ENCODE measurements at regions not wholly inside any gene's neighbourhood (a gene's known extent, or its start where the extent isn't known, plus 50 kb on each side); places are given as distances from the start of the nearest gene placed in this dataset.
"Not testable (repeated sequence)": the region's sequence is repeated elsewhere in the genome, so short reads cannot be mapped to it uniquely, and the experiment has no call there.

DNA sequence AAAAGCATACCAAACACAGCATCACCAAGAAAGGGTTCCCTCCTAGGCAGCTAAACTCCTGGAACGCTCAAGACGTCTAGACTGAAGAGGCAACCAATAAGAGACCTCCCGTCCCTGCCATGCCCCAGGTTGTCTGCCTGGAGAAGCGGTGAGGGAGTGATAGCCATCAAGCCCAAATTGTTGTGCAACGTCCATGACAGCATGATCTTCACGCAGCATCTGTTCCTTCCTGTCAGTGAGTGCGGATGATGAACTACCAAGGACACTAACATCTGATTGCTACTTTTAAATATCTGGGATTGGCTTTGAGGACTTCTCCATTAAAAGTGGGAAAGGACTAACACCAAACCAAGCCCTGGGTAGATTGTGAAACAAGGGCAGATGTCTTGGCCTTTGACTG is 149.7 kb downstream of the TXNL1 start:
- no peak for DNase-seq (ENCODE audit: low spot score)

DNA sequence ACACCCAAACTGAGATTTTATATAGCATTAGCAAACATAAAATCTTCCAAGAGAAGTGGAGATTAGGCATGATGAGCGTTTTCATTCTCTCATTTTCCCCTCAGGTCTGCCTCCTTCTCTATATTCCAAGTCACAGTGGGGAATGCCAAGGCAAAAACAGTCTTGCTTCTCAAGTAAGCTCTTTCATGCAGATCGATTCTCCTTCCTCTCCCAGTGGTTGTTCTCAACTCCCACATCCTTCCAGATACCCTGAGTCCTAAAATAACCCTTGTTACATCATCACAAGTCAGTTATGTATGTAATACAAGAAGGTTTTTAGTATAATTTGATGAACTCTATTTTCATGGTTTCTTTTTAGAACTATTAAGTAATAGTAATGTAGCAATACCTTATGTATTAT is 150.6 kb downstream of the TXNL1 start:
- DNase-seq (ENCODE audit: low spot score), result no peak

DNA sequence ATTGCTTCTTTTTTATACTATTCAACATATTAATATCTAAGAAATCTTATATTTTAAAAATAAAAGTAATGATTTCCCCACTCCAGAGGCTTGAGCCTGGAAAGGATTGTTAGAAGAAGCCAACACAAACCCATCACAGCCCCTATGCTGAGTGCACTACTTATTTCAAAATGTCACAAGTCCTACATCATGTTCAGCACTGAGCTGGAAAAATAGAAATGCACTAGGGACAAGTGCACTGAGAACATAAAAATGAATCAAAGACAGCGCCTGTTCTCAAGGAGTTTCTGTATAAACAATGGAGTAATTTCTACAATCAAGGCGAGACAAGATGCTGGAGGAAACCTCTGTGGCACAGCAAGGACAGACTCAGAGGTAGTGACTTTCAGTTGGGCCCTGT is 155.0 kb downstream of the TXNL1 start:
- no peak for DNase-seq (ENCODE audit: low spot score)

DNA sequence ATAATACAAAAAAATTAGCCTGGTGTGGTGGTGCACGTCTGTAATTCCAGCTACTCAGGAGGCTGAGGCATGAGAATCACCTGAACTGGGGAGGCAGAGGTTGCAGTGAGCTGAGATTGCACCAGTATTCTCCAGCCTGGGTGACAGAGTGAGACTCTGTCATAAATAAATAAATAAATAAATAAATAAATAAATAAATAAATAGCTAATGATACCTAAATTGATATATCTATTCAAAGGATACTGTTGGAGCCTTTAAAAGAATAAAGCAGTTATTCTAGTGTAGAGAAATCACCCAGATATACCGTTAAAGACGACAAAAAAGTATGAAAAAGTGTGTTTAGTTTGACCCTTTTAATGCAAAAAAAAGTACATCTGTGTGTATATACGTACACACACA is 155.6 kb downstream of the TXNL1 start:
- not testable (repeated sequence) for DNase-seq (ENCODE audit: low spot score)

DNA sequence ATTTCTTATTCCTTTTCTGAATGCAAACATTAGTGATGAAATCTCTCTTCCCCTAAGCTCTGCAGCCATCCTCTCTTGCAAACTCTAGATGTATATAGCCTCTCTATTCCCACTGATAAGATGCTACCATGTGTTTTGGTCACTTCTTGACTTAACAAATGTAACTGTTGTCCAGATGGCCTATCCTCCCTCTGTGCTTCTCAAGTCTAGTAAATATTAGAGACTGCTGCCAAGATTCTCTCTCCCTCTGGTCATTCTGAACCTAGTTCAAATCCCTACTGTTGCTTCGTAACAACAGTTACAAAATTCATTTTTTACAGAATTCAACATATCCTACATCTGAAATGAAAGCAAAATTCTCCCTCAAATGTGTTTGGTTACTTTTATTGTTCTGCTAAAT is 156.6 kb downstream of the TXNL1 start:
- no peak for DNase-seq (ENCODE audit: low spot score)

DNA sequence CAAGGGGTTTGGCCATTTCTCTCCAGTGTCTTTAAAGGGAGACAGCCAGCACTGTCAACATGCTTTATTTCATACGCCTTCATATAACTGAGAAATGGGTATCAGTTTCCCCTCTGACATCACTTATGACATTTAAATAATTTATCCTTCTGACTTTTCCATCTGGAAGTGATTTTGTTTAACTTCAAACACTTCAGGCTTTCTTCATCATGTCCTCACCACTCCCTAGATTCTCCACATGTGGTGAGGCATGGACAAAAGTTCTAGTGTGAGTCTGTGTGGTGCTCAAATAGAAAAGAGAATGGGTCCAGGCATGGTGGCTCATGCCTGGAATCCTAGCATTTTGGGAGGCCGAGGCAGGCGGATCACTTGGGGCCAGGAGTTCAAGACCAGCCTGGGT is 158.6 kb downstream of the TXNL1 start:
- no peak for DNase-seq (ENCODE audit: low spot score)

DNA sequence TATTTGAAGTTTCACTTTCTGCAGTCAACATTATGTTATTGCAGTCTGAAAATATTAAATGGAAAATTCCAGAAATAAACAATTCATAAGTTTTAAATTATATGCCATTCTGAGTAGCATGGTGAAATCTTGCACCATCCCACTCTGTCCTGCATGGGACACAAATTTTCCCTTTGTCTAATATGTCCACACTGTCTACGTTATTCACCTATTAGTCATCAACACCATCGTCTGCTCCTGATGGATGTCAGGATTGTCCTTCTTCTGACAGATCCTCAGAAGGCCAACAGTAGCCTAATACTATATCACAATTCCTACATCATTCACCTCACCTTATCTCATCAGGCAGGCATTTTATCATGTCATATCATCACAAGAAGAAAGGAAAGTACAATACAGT is 163.1 kb downstream of the TXNL1 start:
- no peak for DNase-seq (ENCODE audit: low spot score)

DNA sequence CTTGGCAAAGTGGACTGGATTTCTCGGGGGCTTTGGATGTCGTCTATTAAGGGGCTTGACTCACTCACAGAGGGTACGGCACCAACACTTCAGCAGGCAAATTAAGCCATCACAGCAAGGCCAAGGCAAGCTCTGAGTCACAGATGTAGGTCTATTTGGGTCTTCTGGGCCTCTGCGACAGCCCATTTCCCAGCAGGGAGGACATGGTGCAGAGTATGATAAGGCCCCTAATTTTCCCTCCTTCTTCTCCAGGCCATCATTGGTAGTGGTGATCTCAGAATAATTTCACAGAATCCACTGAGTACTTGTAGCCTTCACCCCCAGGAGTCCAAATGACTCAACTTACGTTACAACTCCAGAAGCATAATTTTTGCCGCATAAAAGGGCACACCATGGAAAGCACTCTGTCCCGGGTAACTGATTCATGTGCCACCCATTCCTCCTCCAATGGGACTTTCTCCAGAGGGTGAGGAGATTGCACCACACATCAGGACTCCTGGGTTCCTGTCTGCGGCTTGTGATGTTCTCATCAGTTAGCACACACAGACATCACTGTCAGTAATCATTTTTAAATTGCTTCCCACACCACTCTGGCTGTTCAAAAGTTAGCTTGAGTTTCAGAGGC is 164.9 kb downstream of the TXNL1 start:
- no peak for DNase-seq (ENCODE audit: low spot score)

DNA sequence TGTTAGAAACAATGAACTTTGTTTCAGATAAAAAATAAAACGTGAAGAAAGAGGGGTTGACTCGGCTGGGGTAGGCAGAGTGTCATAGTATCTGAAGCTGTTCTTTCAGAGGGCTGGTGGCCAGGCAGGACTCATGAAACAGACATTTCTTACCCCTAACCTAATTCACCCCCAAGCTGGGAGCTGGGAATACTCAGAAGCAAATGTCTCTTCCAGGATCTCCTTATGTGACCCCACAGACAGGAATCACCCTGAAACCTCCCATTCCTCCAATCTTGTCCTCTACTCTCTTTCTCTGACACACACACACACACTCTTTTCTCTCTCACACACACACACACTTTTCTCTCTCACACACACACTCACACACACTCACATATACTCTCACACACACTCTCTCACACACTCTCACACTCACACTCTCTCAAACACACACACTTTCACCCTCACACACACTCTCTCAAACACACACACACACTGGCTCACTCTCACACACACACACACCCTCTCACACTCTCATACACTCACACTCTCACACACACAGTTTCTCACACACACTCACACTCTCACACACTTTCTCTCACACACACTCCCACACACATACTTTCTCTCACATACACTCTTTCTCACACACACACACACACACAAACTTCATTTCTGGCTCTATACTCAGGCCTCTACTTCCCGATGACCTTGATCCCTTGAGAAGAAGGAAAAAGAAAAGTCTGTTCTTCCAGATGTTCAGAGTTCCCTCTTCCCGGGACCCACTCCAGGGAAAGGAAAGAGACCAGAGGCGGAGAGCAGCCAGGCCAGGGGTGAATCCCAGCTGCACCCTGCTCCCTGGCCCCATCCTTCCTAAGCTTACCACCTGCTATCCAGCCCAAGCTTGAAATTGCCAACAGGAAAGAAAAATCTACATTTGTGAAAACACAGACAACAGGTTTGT is 167.7 kb downstream of the TXNL1 start:
- DNase-seq (ENCODE audit: low spot score), result no peak

DNA sequence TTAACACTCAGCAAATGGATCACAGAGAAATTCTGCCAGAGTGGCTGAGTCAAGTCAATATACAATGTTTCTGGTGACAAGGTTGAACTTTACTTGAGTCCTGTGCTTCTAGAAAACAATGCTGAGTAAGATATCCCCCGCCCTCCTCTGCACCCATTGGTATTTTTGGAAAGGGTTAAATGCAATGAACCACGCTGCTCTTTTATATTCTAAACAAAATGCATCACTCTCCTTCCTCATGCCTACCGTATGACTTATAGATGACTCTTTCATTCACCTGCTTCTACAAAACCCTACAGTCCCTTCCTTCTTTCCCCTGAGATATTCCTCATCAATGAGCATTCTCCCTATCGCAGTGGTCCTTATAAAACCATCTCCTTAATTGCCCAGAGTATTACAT is 168.8 kb downstream of the TXNL1 start:
- no peak for DNase-seq (ENCODE audit: low spot score)

DNA sequence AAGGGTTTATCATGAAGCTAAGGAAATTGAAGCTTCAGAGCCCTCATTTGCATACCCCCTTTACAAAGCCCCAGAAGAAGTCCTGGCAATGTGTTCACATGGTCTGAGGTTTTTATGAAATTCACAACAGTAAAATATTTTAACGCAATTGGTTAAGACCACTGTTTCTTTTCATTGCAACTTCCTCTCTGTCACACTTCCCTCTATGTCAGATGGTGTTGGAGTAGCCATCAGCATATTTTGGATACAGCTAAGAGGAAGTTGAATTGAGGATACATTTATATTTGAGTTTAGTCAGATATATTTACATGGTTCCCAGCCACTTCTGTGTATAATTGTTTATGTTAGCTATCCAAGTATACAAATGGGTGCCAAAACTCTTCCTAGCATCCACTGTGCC is 170.0 kb downstream of the TXNL1 start:
- DNase-seq (ENCODE audit: low spot score), result no peak

DNA sequence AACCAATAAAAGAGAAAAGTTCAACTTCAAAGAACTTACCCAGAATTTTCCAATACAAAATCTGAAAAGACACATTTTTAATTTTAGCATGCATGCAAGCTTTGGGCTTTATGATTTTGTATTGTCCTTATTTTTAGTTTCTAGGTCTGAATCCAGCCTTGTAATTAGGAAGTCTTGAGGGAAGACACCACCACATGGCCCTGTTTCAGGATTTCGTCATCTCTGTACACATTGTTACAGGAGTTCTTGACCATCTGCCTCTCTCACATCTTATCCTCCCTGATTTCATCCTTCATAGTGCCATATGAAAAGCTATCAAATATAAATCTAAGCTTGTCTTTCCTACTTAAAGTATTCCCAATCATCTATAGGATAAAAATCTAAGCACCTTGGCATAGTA is 176.1 kb downstream of the TXNL1 start:
- no peak for DNase-seq (ENCODE audit: low spot score)

DNA sequence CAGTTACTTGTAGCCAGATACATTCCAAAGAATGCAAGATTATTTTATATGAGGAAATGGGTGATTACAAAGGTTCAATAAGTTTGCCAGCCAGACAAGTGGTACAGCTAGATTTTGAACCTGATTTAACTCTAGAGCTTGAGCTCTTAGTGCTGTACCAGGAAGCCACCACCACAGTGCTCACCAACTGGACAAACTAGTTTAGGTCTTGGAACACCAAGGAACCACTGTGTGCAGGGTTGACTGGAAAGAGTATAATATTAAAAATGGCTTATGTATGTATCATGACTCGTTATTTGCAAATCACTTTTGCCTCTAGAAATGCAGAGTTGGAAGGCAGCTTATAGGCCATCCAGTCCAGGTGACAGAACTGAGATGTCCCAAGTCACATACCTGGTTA is 177.2 kb downstream of the TXNL1 start:
- DNase-seq (ENCODE audit: low spot score), result no peak

DNA sequence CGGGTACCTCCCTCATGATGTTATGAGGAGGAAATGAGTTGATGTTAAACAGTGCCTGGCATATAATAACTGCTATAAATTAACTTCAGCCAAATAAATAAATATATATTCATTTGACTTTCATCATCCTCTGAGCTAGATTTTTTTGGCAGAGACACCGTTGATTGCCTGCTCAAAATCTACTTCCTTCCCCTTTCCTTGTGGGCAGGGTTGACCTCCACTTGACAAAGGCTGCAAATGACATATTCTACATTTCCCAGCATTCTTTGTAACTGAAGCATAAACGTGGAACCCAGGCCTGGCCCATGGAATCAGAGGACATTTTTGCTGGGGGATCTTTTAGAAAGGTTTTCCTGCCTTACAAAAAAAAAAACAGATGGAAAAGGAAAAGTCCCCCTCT is 177.8 kb downstream of the TXNL1 start:
- DNase-seq (ENCODE audit: low spot score), result no peak

DNA sequence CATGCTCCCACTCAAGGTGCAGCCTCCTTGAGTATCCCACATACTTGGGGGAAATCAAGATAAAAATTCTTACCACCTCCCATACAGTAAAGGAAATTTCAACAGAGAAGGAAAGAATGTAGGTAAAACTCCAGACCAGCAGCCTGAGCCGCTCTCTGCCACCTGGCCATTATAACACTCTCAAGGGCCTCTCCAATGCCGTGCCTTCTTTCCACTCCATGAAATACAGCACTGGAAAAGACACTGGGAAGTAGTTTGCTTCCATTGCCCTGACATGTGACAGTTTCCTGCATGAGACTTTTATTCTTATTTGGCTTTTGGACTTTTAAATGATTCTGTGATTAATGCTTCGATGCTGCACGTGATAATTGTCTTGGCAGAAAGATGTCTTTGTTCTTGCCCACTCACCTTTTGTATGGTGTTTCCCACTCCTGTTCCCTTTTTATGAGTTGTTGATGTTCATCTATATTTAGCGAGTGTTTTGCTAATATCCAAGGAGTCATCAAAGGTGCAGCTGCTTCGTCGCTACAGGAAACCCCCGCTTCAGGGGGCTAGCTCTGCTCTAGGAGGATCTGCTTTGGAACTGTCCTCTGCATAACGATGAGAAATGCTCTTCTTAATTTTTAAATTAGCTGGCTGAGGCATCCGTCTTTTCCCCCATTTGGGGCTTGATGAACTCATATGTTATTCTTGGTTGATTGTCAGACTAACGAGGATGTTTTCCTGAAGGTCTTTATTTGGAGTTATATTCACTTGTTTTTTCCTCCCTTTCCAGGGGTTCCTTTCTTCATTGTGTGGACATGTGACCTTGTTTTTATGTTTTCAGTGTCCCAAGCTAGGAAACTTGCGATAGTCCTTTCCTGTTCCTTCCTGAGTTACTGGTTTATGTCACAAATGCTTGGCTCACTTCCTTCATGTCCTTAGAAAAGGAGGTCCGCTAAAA is 179.4 kb downstream of the TXNL1 start:
- DNase-seq (ENCODE audit: low spot score), result no peak

DNA sequence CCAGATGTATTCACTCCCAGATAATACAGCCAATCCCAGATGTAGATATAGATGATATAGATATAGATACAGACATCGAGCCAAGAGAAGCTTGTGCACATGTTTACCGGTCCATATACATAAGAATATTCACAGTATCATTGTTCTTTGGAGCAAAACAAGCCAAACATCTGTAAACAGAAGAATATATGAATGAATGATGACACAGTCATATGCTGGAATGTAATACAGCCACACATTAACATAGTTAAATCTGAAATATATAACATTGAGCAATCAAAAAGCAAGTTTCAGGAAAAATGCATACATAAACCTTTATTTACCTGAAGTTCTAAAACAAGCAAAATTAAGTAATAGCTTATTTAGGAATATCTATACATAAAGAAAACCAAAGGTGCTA is 182.5 kb downstream of the TXNL1 start:
- no peak for DNase-seq (ENCODE audit: low spot score)

DNA sequence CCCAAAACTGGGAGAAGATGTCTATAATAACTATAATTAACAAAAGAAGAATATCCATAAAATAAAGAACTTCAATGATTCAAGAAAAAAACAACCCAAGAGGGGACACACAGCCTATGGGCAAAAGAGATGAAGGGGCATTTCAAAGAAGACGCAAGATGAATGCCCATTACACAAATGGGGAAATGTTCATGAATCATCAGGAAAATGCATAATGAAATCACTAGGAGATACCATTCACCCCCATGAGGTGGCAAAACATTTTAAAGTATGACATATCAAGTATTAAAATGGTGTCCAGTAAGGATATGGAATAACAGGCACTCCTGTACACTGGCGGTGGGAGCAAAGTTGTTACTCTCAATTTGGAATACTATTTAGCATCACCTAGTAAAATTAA is 183.3 kb downstream of the TXNL1 start:
- no peak for DNase-seq (ENCODE audit: low spot score)

DNA sequence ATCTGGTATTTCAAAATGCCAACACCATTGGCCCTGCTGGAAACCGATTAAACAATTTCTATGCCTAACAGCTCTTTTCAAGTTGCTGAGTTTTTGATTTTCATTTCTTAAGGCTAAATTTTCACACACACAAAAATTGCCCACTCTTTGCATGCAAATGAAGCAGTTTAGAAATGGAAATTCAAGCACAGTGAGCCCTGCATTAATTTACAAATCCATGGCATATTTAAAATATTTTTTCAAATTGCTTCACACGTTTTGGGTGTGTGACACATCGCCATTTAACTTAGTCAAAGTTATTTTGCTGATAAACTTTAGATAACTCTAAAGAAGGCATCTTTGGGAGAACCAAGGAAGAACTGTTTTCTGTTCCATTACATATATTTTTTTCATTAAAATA is 184.8 kb downstream of the TXNL1 start:
- DNase-seq (ENCODE audit: low spot score), result no peak

DNA sequence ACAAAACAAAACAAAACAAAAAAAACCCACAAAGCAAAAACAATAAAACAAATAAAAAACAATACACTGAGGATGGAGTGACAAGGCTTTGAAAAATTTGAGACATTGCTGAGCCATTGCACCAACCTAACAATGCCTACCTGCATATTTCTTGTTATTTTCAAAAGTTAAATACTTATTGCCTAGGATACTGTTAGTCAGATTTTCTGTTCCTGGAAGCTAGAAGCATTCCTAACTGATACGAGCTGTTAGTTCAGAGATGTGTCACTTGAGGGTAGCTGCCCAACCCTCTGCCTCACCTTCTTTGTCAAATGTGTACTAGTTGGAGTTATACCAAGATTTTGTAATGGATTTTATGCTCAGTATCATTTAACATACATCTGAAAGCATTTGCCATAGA is 187.2 kb downstream of the TXNL1 start:
- DNase-seq (ENCODE audit: low spot score), result no peak

DNA sequence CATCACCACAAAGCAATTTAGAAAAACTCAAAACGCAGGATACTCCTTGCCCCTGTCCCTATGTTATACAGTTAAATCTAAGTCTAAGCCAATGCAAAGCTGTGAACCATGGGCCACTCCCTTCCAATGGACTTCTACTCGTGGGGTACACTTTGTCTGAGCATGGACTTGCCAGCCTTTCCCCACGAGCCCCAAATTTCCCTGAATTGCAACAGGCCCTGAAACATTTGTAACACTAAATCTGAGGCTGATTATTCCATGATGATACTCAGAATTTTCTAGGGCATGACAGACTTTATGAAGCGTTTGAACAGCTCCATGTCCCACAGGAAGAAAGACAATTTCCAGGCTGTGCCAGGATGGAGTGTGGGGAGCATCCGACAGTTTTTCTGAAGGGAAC is 189.6 kb downstream of the TXNL1 start:
- no peak for DNase-seq (ENCODE audit: low spot score)

DNA sequence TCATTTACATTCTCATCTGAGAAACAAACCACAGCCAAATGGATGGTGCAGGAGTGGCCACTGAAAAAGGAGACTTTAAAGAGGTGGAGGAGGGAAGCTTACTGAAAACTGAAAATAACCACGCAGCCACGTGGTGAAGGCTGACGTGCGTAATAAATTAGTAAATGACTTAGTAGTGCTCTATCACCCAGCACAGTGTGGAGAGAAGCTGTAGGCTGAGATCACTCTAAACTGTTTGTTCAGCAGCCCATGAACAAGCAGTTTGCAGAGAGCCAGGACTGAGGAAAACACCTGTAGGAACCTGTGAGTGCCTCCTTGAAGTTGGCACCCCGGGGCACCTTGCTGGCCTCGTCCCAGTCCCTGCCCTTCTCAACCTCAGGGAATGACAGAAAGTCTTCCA is 193.0 kb downstream of the TXNL1 start:
- no peak for DNase-seq (ENCODE audit: low spot score)

DNA sequence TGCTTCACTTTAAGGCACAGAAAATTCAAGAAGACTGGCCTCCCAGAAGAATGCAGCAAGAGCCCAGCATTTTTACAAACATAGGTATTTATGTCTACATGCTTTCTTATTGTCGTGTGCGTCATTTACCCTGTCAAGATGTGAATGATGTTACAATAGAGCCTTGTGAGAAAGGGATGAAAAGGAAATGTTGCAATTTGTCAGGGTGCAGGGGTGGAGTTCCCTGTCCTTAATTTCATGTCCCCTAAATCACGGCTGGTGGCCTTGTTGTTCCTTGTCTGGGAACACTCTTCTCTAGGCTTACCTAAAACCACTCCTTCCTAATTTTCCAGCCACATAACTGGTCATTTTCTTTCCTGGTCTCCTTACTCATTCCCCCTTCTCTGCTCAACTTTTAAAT is 194.2 kb downstream of the TXNL1 start:
- no peak for DNase-seq (ENCODE audit: low spot score)
